Mesendoderm (in vitro differentiated cells): ENCODE measurements at regions not wholly inside any gene's neighbourhood (a gene's known extent, or its start where the extent isn't known, plus 50 kb on each side); places are given as distances from the start of the nearest gene placed in this dataset.
A peak's percentile ranks its signal among the peaks of the same experiment; 100 is the strongest.

ENCODE experiments used
- DNase-seq: peaks from one replicate; pipeline ENCODE4 v3.0.0; 2013
- H2AK5ac ChIP-seq: 2 replicates; pipeline ENCODE4 v1.6.1; 2013; ENCODE audit warnings: low read length, inconsistent platforms
- H2BK120ac ChIP-seq: 2 replicates; pipeline ENCODE4 v1.6.1; 2013; ENCODE audit warnings: low read depth, mild to moderate bottlenecking, low read length, moderate library complexity, mixed read lengths
- H2BK15ac ChIP-seq: replicated peaks from 2 replicates; pipeline ENCODE4 v1.6.1; 2013; ENCODE audit warnings: low read depth, mild to moderate bottlenecking, moderate library complexity
- H2BK5ac ChIP-seq: 2 replicates; pipeline ENCODE4 v1.6.1; 2013; ENCODE audit warnings: low read length, inconsistent platforms
- H3K18ac ChIP-seq: 2 replicates; pipeline ENCODE4 v1.6.1; 2013; ENCODE audit warnings: mild to moderate bottlenecking, low read length, mixed read lengths
- H3K23ac ChIP-seq: one replicate; pipeline ENCODE4 v1.6.1; 2013; ENCODE audit warnings: low read length
- H3K27ac ChIP-seq: 2 replicates; pipeline ENCODE4 v1.5.1; 2013; ENCODE audit warnings: low read depth, mild to moderate bottlenecking, inconsistent platforms, low read length, moderate library complexity
- H3K27me3 ChIP-seq: 2 replicates; pipeline ENCODE4 v1.6.1; 2013; ENCODE audit warnings: low read length, control low read depth, mild to moderate bottlenecking, inconsistent platforms; ENCODE audit not compliant: insufficient read depth, poor library complexity
- H3K36me3 ChIP-seq: 2 replicates; pipeline ENCODE4 v1.6.1; 2013; ENCODE audit warnings: low read length, inconsistent platforms; ENCODE audit not compliant: control insufficient read depth, insufficient read depth
- H3K4ac ChIP-seq: one replicate; pipeline ENCODE4 v1.6.1; 2013; ENCODE audit warnings: low read depth, mild to moderate bottlenecking, low read length, moderate library complexity
- H3K4me1 ChIP-seq: 2 replicates; pipeline ENCODE4 v1.6.1; 2013; ENCODE audit warnings: low read depth, low read length, inconsistent platforms; ENCODE audit not compliant: control insufficient read depth
- H3K4me2 ChIP-seq: 2 replicates; pipeline ENCODE4 v1.6.1; 2013; ENCODE audit warnings: low read length
- H3K4me3 ChIP-seq: 2 replicates; pipeline ENCODE4 v1.5.1; 2013; ENCODE audit warnings: mild to moderate bottlenecking, low read length
- H3K56ac ChIP-seq: one replicate; pipeline ENCODE4 v1.6.1; 2013; ENCODE audit warnings: low read length
- H3K79me1 ChIP-seq: 2 replicates; pipeline ENCODE4 v1.6.1; 2013; ENCODE audit warnings: low read length, inconsistent platforms
- H3K79me2 ChIP-seq: 2 replicates; pipeline ENCODE4 v1.6.1; 2013; ENCODE audit warnings: mild to moderate bottlenecking, low read length; ENCODE audit not compliant: control insufficient read depth, insufficient read depth
- H3K9ac ChIP-seq: 2 replicates; pipeline ENCODE4 v1.6.1; 2013; ENCODE audit warnings: low read length, inconsistent platforms
- H4K5ac ChIP-seq: one replicate; pipeline ENCODE4 v1.6.1; 2013; ENCODE audit warnings: low read length
- H4K8ac ChIP-seq: one replicate; pipeline ENCODE4 v1.6.1; 2013; ENCODE audit warnings: low read depth, mild to moderate bottlenecking, control low read depth, low read length, moderate library complexity
- WGBS: extraction: QIAGEN DNeasy Blood & Tissue Kit; methylation state at CpG from one replicate; pipeline ENCODE4 v1.1.7; 2013; ENCODE audit warnings: low lambda C conversion rate, missing lambda C conversion rate; ENCODE audit not compliant: insufficient coverage; ENCODE audit errors: extremely low coverage; 5-methylcytosine and 5-hydroxymethylcytosine counted together

- H3K4me2 ChIP-seq: no peak overlapping the region
- H3K27ac ChIP-seq: no peak overlapping the region
- WGBS: no CpG with 5 or more reads among the region's 2 CpGs
- no peak overlapping the region for H3K23ac ChIP-seq
- H4K8ac ChIP-seq: no peak overlapping the region
- no peaks in the 10 kb centered on the region for H3K27me3 ChIP-seq
- no peak overlapping the region for H2AK5ac ChIP-seq
- no peak overlapping the region for H3K56ac ChIP-seq
- H3K36me3 ChIP-seq: no peaks in the 10 kb centered on the region
- no peaks in the 10 kb centered on the region for H3K79me2 ChIP-seq
- H2BK5ac ChIP-seq: no peak overlapping the region
- no peak overlapping the region for H2BK15ac ChIP-seq
- H3K4ac ChIP-seq: no peak overlapping the region
- peak; percentile 21 for DNase-seq
- H3K4me3 ChIP-seq: no peak overlapping the region
- no peak overlapping the region for H4K5ac ChIP-seq
- no peaks in the 10 kb centered on the region for H3K4me1 ChIP-seq
- H2BK120ac ChIP-seq: no peak overlapping the region
- peak overlapping the region; percentile 41 for H3K18ac ChIP-seq
- no peak overlapping the region for H3K9ac ChIP-seq
- H3K79me1 ChIP-seq: no peaks in the 10 kb centered on the region
These were observed 514.3 kb downstream of the PCDH7 start for GRCh38 chr4:31234494-31234893.

- Histone ChIP-seq H3K4me1 (no peaks in the 10 kb centered on the region), H3K79me1 (no peaks in the 10 kb centered on the region), H3K4ac (no peak overlapping the region), H3K4me2 (no peak overlapping the region), H2BK120ac (no peak overlapping the region), H3K18ac (no peak overlapping the region), H2BK15ac (no peak overlapping the region), H4K8ac (no peak overlapping the region), H2BK5ac (no peak overlapping the region), H3K27me3 (no peaks in the 10 kb centered on the region), H4K5ac (no peak overlapping the region), H3K9ac (no peak overlapping the region), H3K79me2 (no peaks in the 10 kb centered on the region), H3K56ac (no peak overlapping the region), H2AK5ac (no peak overlapping the region), H3K36me3 (no peaks in the 10 kb centered on the region), H3K4me3 (no peak overlapping the region), H3K27ac (no peak overlapping the region), H3K23ac (no peak overlapping the region)
- no peak for DNase-seq
- no CpG with 5 or more reads among the region's 1 CpG for WGBS
These were observed 514.7 kb downstream of the PCDH7 start for GRCh38 chr4:31234901-31235300.

GRCh38 chr4:31236020-31236638 lies 516.0 kb downstream of the PCDH7 start:
- Histone ChIP-seq H3K4me3 (no peak overlapping the region), H3K4me1 (no peaks in the 10 kb centered on the region), H2BK15ac (no peak overlapping the region), H3K79me2 (no peaks in the 10 kb centered on the region), H4K8ac (no peak overlapping the region), H3K9ac (no peak overlapping the region), H2BK120ac (no peak overlapping the region), H2BK5ac (no peak overlapping the region), H3K4ac (no peak overlapping the region), H2AK5ac (no peak overlapping the region), H3K56ac (no peak overlapping the region), H4K5ac (no peak overlapping the region), H3K23ac (no peak overlapping the region), H3K18ac (no peak overlapping the region), H3K4me2 (no peak overlapping the region), H3K27me3 (no peaks in the 10 kb centered on the region), H3K27ac (no peak overlapping the region), H3K79me1 (no peaks in the 10 kb centered on the region), H3K36me3 (no peaks in the 10 kb centered on the region)
- no CpG with 5 or more reads among the region's 5 CpGs for WGBS
- DNase-seq: no peak

- no peaks in the 10 kb centered on the region for H3K79me2 ChIP-seq
- H3K27me3 ChIP-seq: no peaks in the 10 kb centered on the region
- H2AK5ac ChIP-seq: no peak overlapping the region
- no peak overlapping the region for H4K8ac ChIP-seq
- no peak overlapping the region for H3K9ac ChIP-seq
- H3K36me3 ChIP-seq: no peaks in the 10 kb centered on the region
- H2BK5ac ChIP-seq: no peak overlapping the region
- no peak overlapping the region for H3K27ac ChIP-seq
- H3K4me1 ChIP-seq: no peaks in the 10 kb centered on the region
- no peak overlapping the region for H2BK15ac ChIP-seq
- WGBS: no CpG with 5 or more reads among the region's 6 CpGs
- H3K4me2 ChIP-seq: no peak overlapping the region
- no peak overlapping the region for H4K5ac ChIP-seq
- H3K79me1 ChIP-seq: no peaks in the 10 kb centered on the region
- H3K23ac ChIP-seq: no peak overlapping the region
- no peak overlapping the region for H2BK120ac ChIP-seq
- no peak for DNase-seq
- no peak overlapping the region for H3K18ac ChIP-seq
- no peak overlapping the region for H3K56ac ChIP-seq
- no peak overlapping the region for H3K4me3 ChIP-seq
- H3K4ac ChIP-seq: no peak overlapping the region
These were observed 516.5 kb downstream of the PCDH7 start for GRCh38 chr4:31236639-31237173.

GRCh38 chr4:31237233-31237632 lies 517.1 kb downstream of the PCDH7 start:
- no peak overlapping the region for H3K56ac ChIP-seq
- no peak overlapping the region for H3K9ac ChIP-seq
- no peaks in the 10 kb centered on the region for H3K27me3 ChIP-seq
- no peak for DNase-seq
- no peak overlapping the region for H4K8ac ChIP-seq
- no peak overlapping the region for H3K4ac ChIP-seq
- no peaks in the 10 kb centered on the region for H3K79me2 ChIP-seq
- no peak overlapping the region for H2AK5ac ChIP-seq
- H3K27ac ChIP-seq: no peak overlapping the region
- no peak overlapping the region for H3K4me3 ChIP-seq
- no peaks in the 10 kb centered on the region for H3K79me1 ChIP-seq
- H2BK120ac ChIP-seq: no peak overlapping the region
- no peak overlapping the region for H2BK5ac ChIP-seq
- H4K5ac ChIP-seq: no peak overlapping the region
- H2BK15ac ChIP-seq: no peak overlapping the region
- H3K18ac ChIP-seq: no peak overlapping the region
- H3K4me1 ChIP-seq: no peaks in the 10 kb centered on the region
- no peaks in the 10 kb centered on the region for H3K36me3 ChIP-seq
- H3K23ac ChIP-seq: no peak overlapping the region
- H3K4me2 ChIP-seq: no peak overlapping the region

GRCh38 chr4:31239886-31240285 lies 519.7 kb downstream of the PCDH7 start:
- no peaks in the 10 kb centered on the region for H3K4me1 ChIP-seq
- H3K4me3 ChIP-seq: no peak overlapping the region
- DNase-seq: no peak
- H3K4me2 ChIP-seq: no peak overlapping the region
- H3K27ac ChIP-seq: no peak overlapping the region
- H3K9ac ChIP-seq: no peak overlapping the region
- H3K18ac ChIP-seq: no peak overlapping the region
- H3K4ac ChIP-seq: no peak overlapping the region
- H2AK5ac ChIP-seq: no peak overlapping the region
- H3K56ac ChIP-seq: no peak overlapping the region
- no peak overlapping the region for H2BK15ac ChIP-seq
- H3K36me3 ChIP-seq: no peaks in the 10 kb centered on the region
- no peaks in the 10 kb centered on the region for H3K27me3 ChIP-seq
- no peak overlapping the region for H3K23ac ChIP-seq
- H3K79me2 ChIP-seq: no peaks in the 10 kb centered on the region
- no peaks in the 10 kb centered on the region for H3K79me1 ChIP-seq
- H4K5ac ChIP-seq: no peak overlapping the region
- H4K8ac ChIP-seq: no peak overlapping the region
- no peak overlapping the region for H2BK5ac ChIP-seq
- no peak overlapping the region for H2BK120ac ChIP-seq
